ENCODE measurements at regions not wholly inside any gene's neighbourhood (a gene's known extent, or its start where the extent isn't known, plus 50 kb on each side); places are given as distances from the start of the nearest gene placed in this dataset.

DNA sequence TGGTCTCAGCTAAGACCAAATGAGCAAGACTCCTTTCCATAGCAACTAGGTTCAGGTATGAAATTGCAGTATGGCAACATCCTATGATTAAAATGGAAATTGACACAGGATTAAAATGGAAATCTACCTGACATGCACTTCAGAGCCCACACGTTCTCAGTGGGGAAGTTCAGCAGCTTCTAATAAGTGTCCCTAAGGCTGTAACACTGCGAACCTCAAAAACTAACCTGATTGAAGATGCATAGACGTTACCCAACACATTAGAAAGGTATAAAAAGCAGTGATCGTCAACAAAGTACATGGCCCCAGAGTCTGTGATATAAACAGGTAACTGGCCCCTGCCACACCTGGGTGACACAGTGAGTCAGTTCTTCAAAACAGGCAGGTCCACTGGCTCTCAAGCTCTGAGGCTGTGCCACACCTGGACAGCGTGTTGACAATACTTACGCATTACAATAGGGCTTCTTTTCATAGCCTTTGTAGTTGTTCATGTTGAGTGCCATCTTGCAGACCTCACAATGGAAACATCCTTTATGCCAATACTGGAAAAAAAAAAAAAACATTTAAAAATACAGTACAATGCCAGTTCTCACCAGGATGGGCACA, 274.9 kb upstream of the NEBL start:
- no peak for TF ChIP-seq POLR2A (IDR thresholded peaks at IDR 0.05)
- TF ChIP-seq, protein P1, sequence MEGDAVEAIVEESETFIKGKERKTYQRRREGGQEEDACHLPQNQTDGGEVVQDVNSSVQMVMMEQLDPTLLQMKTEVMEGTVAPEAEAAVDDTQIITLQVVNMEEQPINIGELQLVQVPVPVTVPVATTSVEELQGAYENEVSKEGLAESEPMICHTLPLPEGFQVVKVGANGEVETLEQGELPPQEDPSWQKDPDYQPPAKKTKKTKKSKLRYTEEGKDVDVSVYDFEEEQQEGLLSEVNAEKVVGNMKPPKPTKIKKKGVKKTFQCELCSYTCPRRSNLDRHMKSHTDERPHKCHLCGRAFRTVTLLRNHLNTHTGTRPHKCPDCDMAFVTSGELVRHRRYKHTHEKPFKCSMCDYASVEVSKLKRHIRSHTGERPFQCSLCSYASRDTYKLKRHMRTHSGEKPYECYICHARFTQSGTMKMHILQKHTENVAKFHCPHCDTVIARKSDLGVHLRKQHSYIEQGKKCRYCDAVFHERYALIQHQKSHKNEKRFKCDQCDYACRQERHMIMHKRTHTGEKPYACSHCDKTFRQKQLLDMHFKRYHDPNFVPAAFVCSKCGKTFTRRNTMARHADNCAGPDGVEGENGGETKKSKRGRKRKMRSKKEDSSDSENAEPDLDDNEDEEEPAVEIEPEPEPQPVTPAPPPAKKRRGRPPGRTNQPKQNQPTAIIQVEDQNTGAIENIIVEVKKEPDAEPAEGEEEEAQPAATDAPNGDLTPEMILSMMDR (IDR thresholded peaks at IDR 0.05) = no peak
- Histone ChIP-seq H3K27me3 (no peaks in the 10 kb centered on the region), H3K9me3 (no peaks in the 10 kb centered on the region), H3K27ac (no peak overlapping the region), H3K4me1 (peaks cover 6% of the 10 kb centered on the region), H3K4me3 (no peak overlapping the region), H3K36me3 (ENCODE audit: low read depth, missing control alignments) (no peaks in the 10 kb centered on the region)
- DNase-seq = no peak
- intact Hi-C loops (cut with DNase I; ENCODE audit: low total_unique reads) = no loop called here
- WGBS, 2 donors = 75 to 82% methylated on average over 6 of the region's 6 CpGs

DNA sequence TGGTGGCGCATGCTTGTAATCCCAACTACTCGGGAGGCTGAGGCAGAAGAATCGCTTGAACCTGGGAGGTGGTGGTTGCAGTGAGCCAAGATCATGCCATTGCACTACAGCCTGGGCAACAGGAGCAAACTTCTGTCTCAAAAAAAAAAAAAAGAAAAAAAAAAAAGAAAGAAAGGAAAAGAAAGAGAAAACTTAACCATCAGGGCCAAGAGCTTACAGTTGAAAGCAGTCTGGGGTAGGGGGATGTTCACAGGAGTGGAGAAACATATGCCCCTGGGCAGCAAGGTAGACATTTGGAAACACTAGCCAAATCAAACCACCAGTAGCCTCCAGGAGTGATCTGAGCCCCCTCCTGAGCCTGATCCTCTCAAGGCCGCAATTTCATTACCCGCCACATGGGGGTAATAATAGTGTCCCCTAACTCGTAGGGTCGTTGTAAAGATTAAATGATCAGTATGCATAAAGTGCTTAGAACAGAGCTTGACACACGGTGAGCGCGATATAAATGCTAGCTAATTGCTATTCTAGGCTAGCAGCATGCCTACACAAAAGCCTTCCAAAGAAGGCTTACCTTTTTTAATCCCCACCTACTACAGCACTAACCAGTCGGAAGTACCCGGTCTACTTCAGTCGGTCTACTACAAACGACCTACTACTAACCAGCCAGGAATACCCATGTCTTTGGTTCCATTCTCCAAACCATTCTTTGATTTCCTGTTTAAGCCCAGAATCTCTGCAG, 274.3 kb upstream of the NEBL start:
- intact Hi-C loops (cut with DNase I; ENCODE audit: low total_unique reads) = no loop called here
- no peak for DNase-seq
- H3K4me1 ChIP-seq = peaks cover 6% of the 10 kb centered on the region
- TF ChIP-seq POLR2A (IDR thresholded peaks at IDR 0.05) = no peak
- TF ChIP-seq, protein P1 (IDR thresholded peaks at IDR 0.05) = peak in 2 of 3 experiments; percentile 5 to 12
- no peak overlapping the region for H3K27ac ChIP-seq
- no peaks in the 10 kb centered on the region for H3K9me3 ChIP-seq
- H3K4me3 ChIP-seq = no peak overlapping the region
- H3K27me3 ChIP-seq = no peaks in the 10 kb centered on the region
- H3K36me3 ChIP-seq (ENCODE audit: low read depth, missing control alignments) = no peaks in the 10 kb centered on the region
- 80 to 82% methylated on average over 14 of the region's 14 CpGs for WGBS, 2 donors

DNA sequence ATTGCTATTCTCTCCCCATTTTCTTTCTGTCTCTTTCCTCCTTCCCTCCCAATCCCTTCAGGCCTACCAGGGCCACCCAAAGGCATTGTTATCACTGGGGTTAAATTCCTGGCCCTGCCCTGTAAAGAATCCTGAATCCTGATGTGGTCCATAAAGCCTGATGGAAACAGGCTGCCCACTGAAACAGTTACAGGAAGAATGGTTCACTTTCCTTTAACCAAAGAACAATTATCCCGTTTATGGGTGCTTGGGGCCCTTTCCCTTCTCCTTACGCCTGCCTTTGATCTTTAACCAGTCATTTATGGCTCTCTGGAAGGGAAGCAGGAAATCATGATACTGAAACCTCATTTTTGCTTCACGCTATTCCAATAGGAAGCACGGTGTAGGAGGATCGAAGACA, 273.1 kb upstream of the NEBL start:
- DNase-seq = no peak
- Histone ChIP-seq H3K4me1 (peaks cover 6% of the 10 kb centered on the region), H3K4me3 (no peak overlapping the region), H3K36me3 (ENCODE audit: low read depth, missing control alignments) (no peaks in the 10 kb centered on the region), H3K9me3 (no peaks in the 10 kb centered on the region), H3K27ac (no peak overlapping the region), H3K27me3 (no peaks in the 10 kb centered on the region)
- intact Hi-C loops (cut with DNase I; ENCODE audit: low total_unique reads) = no loop called here
- TF ChIP-seq, protein P1 (IDR thresholded peaks at IDR 0.05) = no peak
- TF ChIP-seq POLR2A (IDR thresholded peaks at IDR 0.05) = no peak
- WGBS, 2 donors = 76 to 79% methylated on average over 5 of the region's 5 CpGs

DNA sequence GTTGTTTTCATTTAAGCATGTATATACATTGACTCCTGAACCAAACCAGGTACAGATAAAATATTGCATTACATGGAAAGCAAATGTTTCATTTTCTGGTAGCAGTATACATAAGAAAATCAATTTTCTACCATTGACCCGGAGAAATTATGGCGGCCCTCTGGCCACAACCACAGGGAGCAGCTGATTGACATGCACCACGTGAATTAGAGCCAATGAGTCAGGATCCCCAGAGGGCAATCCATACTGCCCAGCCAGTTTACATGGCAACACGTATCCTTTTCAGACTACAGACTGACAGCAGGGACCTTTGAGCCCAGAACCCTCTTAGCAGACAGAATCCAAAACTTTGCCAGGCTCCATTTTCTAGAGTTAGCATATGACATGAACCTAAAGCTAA, 272.2 kb upstream of the NEBL start:
- Histone ChIP-seq H3K27ac (no peak overlapping the region), H3K4me1 (peaks cover 4% of the 10 kb centered on the region), H3K9me3 (no peaks in the 10 kb centered on the region), H3K27me3 (no peaks in the 10 kb centered on the region), H3K4me3 (no peak overlapping the region), H3K36me3 (ENCODE audit: low read depth, missing control alignments) (no peaks in the 10 kb centered on the region)
- TF ChIP-seq, protein P1 (IDR thresholded peaks at IDR 0.05) = no peak
- TF ChIP-seq POLR2A (IDR thresholded peaks at IDR 0.05) = no peak
- WGBS, 2 donors = 91 to 93% methylated on average over 3 to 4 of the region's 4 CpGs
- DNase-seq = no peak
- intact Hi-C loops (cut with DNase I; ENCODE audit: low total_unique reads) = no loop called here
